NCI-H82 treated with DMSO at 0.1 percent for 48 hours (cell line): ENCODE measurements at regions not wholly inside any gene's neighbourhood (a gene's known extent, or its start where the extent isn't known, plus 50 kb on each side); places are given as distances from the start of the nearest gene placed in this dataset.

Experiments
- DNase-seq: peaks from one replicate; lab custom pipeline; 2025; ENCODE audit not compliant: unreplicated experiment; lab: John Stamatoyannopoulos, UW

- no peak for DNase-seq
These were observed 198.9 kb downstream of the NXNL2 start for GRCh38 chr9:88733651-88734421.

- no peak for DNase-seq
These were observed 199.5 kb downstream of the NXNL2 start for GRCh38 chr9:88734527-88734926.

GRCh38 chr9:88736136-88736637 lies 201.2 kb downstream of the NXNL2 start:
- no peak for DNase-seq

- no peak for DNase-seq
These were observed 202.1 kb downstream of the NXNL2 start for GRCh38 chr9:88737031-88737430.

- no peak for DNase-seq
These were observed 202.9 kb downstream of the NXNL2 start for GRCh38 chr9:88737876-88738275.

GRCh38 chr9:88738709-88739108 lies 203.7 kb downstream of the NXNL2 start:
- no peak for DNase-seq

- no peak for DNase-seq
These were observed 204.4 kb downstream of the NXNL2 start for GRCh38 chr9:88739373-88739772.

- DNase-seq: no peak
These were observed 205.9 kb downstream of the NXNL2 start for GRCh38 chr9:88740844-88741243.

GRCh38 chr9:88741335-88741734 lies 206.4 kb downstream of the NXNL2 start:
- DNase-seq: no peak

- no peak for DNase-seq
These were observed 207.5 kb downstream of the NXNL2 start for GRCh38 chr9:88742483-88742882.

GRCh38 chr9:88742905-88743304 lies 207.9 kb downstream of the NXNL2 start:
- DNase-seq: no peak

- DNase-seq: no peak
These were observed 210.5 kb downstream of the NXNL2 start for GRCh38 chr9:88745276-88746001.

GRCh38 chr9:88746029-88746742 lies 211.2 kb downstream of the NXNL2 start:
- DNase-seq: no peak

- no peak for DNase-seq
These were observed 211.9 kb downstream of the NXNL2 start for GRCh38 chr9:88746743-88747398.

- DNase-seq: no peak
These were observed 212.8 kb downstream of the NXNL2 start for GRCh38 chr9:88747768-88748167.

- DNase-seq: no peak
These were observed 213.7 kb downstream of the NXNL2 start for GRCh38 chr9:88748566-88749261.

GRCh38 chr9:88749420-88749819 lies 214.4 kb downstream of the NXNL2 start:
- no peak for DNase-seq

- DNase-seq: no peak
These were observed 215.9 kb downstream of the NXNL2 start for GRCh38 chr9:88750832-88751360.

GRCh38 chr9:88751781-88752180 lies 216.8 kb downstream of the NXNL2 start:
- no peak for DNase-seq

- no peak for DNase-seq
These were observed 218.9 kb downstream of the NXNL2 start for GRCh38 chr9:88753691-88754367.
